Endometrial microvascular endothelial cells (primary cell): ENCODE measurements at regions not wholly inside any gene's neighbourhood (a gene's known extent, or its start where the extent isn't known, plus 50 kb on each side); places are given as distances from the start of the nearest gene placed in this dataset.
"Not testable (repeated sequence)": the region's sequence is repeated elsewhere in the genome, so short reads cannot be mapped to it uniquely, and the experiment has no call there.

Experiments used
- in situ Hi-C: cut with HindIII; loops from 2 replicates; pipeline ENCODE4 v1.10.0; 2017; ENCODE audit warnings: low sequenced_read_pairs, low pct_unique_long_range_greater_than_20kb; ENCODE audit errors: inconsistent ontology term

DNA sequence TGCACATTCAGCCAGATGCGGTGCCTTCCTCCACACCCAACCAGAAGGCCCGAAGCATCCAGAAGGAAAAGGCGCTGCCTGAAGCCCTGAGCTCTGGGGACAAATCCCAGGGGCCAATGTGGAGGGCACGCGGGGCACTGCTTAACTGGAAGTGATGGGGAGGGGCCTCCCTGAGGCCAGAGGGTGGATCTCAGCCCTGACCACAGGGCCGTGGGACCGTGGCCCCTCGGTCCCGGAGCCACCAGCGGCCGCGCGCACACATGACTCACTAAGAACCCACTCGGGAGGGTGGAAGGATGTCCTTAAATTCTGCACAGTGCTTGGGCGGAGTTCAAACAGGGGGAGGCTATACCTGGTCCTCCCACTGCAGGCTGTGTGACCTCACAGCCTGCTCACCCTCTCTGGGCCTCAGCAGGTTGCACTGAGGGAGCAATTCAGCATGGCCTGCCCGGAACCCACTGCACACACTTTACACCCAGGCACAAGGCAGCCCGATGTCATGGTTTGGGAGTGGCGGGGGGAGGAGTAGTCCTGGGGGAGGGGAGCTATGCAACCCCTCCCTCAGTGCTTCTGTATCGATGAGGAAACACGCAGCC lies 89.5 kb downstream of the RFLNA start:
- in situ Hi-C loops, result no loop called here

DNA sequence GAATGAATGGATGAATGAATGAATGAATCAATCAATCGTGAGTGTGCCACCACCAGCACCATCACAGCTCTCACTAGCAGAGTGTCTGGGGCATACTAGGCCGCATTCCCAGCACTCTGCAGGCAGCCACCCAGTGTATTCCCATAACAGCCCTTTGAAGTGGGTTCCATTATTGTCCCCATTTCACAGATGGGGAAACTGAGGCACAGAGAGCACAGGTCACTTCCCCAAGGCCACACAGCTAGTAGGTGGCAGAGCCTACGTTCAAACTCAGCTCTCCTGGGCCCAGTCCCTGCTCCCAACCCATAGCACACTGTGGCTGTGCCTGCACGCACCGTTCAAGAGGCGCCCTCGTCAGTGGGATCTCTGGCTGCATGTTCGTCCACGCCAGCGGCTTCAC lies 88.1 kb downstream of the RFLNA start:
- in situ Hi-C loops, result no loop called here

DNA sequence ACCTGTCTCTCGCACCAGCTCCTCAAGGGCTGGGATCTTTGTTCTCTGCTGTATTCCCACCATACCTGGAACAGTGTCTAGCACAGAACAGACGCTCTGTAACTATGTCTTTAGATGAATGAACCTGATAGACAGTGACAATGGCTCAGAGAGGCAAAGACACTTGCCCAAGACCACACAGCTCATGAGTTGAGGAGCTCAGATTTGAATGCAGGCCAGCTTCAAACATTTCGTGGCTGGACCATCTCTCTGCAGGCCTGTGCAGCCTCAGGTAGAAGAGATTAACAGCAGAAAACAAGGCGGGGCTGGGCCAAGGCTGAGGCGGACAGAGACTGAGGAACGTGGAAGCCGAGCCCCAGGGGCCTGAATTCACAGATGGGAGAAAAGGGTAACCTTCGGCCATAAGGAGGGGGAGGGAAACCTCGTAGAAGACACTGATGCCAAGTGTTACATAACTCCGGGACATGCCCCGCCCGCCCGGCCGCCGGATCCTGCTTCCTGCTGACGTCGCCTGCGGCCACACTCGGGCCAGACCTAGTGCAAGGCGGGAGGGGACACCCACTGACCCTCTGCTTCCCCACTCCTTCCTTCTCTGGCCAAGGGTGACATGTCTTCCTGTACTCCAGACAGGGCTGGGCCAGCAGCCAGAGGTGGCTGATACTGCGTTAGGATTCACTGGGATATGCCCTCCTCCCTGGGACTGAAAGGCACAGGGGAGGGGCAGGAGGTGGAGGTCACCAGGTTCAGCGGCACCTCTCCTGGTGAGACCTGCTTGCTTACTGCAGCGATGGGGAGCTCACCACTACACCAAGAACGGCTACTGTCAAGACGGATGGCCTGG lies 86.8 kb downstream of the RFLNA start:
- in situ Hi-C loops, result no loop called here

DNA sequence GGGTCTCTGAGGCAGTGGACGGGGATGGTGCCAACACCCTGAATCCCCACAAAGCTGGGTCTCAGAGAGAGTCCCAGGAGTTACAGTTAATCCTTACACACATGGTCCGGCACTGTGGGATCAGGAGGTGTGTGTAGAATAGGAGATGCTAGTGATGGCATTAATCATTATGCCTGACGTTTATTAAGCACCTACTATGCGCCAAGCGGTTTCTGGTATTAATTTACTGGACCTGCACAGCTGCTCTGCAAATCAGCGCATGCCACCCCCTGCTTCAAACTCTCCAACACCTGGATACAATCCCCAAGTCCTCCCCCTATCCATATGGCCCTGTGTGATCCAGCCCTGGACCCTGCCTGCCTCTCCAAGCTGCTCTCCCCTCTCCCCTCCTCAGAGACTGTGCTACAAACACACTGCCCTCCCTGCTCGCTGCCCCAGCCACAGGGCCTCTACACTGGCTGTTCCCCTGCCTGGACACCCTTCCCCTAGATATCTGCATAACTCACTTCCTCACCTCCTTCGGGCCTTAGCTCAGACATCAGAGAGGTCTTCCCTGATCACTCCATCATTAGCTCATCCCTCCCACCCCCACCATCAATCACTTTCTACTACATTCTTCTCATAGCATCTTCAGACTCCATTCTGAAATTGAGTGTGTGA lies 86.0 kb downstream of the RFLNA start:
- in situ Hi-C loops, result no loop called here

DNA sequence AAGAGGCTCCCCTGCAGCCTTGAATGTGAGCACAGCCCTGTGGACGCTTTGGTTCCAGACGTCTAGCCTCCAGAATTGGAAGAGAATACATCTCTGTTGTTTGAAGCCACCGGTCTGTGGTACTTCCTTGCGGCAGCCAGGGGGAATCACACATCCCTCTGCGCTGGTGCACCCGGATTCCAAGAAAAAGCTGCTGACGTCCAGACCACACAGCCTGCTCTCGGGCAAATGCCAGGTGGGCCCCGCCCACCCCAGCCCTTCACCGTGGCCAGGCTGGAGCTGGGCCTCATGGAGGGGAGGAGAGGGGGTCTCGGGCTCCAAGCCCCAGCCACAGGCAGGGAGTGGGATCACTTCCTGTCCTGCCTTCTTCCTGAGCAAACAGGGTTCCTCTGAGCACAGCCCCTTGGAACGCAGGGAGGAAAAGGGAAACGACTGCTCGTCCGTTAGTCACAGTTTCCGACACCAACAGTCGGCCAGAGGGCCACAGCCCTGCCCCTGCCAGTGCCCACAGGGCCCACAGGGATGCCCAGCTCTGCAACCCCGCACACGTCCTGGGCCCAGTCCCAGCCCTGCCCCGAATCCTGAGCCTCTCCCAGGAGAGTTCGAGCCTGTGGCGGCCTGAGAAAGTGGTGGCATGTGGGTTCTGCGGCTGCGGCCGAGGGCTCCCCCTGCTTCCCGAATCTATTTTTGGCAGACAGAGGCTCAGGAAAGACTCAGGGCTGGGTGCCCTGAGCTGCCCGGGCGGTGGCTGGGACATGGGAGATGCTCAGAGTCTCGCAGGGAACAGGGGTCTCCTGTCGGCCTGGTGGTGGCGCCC lies 85.3 kb downstream of the RFLNA start:
- in situ Hi-C loops, result no loop called here

DNA sequence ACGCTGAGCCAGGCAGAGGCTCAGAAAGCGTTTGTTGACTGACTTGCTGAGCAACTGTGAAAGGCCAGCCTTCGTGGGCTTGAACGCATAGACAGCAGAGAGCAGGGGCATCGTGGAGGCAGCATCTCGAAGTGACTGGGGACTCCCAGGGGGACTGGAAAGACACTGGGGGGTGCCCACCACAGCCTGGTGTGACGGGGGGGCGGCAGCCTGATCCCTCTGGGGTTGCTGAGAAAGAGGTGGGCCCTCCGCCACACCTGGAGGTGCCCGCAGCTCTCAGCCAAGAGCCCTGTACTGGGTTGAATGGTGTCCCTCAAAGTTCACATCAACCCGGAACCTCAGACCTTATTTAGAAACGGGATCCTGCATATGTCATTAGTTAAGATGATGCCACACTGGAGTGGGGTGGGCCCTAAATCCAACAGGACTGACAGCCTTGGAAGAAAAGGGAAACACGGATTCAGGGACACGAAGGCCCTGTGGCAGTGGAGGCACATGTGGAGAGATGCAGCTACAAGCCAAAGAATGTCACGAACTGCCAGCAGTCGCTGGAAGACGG lies 84.6 kb downstream of the RFLNA start:
- in situ Hi-C loops, result no loop called here

DNA sequence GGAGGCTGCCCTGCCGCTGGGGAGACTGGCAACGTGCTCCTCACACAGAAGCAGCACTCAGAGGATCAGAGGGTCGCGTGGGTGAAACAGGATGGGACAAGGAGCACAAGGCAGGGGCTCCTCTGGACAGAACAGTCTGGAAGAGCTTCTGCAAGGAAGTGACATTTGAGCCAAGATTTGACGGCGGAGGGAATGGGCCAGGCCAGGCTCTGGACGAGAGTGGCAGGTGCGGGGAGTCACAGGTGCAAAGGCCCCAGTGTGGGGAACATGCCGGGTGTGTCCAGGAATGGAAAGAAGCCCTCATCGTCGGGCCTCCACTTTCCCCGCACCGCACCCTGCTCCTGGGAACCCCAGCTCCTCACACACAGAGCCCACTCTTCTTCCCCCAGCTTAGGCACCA lies 84.0 kb downstream of the RFLNA start:
- in situ Hi-C loops, result no loop called here

DNA sequence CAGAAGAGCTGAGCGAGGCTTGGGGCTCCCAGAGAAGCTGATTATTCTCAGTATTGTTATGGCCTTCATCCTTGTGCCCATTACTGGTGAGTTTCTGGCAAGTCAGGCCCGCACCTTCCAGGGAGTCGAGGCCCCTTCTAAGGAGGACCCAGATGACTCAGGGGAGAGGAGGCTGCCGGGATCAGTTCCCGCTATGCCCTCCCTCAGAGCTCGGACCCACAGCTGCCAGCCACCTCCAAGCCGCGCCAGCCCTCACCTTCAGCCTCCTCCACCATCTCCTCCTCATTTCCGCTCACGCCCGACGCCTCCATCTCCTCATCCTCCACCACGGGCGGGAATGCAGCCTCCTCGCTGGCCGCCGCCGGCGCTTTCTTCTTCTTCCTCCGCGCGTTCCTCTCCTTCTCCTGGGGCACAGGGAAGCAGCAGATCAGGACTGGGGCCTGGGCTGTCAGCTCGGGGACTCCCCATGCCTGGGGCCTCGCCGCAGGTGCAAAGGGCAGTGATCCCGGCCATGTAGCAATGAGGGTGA lies 83.2 kb downstream of the RFLNA start:
- in situ Hi-C loops, result no loop called here

DNA sequence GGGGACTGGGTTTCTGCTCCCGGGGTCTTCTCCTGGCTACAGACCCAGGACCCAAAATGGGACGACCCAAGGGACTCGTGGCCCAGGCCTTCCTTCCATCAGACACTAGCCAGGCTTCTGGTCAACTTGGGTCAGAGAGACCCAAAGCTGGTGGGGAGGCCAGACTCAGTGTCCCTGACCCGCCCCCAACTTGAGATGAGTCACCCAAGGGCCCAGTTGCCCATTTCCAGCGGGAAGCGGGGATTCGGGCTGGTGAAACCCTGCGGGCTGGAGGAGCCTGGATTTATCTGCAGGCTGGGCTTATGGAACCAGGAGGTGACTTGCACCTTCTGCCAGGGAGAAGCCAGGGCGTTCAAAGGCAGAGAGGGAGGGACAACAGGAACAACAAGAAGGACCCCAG lies 81.5 kb downstream of the RFLNA start:
- in situ Hi-C loops, result no loop called here

DNA sequence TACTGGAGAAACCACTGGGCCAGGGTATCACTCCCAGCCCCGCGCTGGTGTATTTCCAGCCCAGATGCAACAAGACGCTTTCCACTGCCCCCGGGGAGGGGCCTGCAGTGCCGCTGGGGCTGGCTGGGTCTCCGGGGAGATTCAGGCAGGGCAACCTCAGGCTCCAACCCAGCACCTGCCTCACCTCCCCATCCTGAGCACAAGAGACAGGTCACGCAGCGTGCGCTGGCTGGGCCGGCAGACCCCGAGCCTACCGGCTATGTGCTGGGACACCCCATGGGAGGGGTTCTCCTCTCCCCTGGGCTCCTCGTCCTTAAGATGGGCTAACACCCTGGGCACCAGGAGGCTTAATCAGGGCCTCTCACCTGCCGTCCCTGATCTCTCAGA lies 80.9 kb downstream of the RFLNA start:
- in situ Hi-C loops, result no loop called here

DNA sequence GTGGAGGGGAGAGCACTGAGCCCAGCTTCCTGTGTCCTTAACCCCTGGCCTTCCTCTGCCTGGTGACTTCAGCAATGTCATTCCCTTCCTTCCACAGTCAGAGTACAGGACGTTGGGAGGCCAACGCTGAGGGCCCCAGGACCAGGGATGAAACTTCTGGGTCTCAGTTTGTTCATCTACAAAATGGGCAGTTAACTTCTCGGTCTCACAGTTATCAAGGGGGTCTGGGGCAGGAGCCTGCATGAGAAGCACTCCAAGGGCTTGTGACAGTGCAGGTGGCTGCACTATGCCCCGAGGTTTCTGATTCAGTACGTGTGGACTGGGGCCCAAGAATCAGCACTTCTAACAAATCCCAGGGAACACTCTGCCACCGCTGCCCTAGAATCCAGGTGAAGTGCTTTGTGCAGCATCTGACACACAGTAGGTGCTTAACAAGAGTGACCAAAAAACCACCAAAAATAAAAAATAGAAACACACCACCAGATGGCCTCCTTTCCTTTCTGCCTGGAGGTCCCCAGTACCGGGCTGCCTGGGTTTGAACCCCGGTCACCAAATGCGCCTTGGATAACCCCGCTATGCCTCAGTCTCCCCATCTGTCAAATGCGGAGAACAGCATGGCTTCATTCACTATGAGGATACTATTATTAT lies 80.4 kb downstream of the RFLNA start:
- in situ Hi-C loops, result no loop called here

DNA sequence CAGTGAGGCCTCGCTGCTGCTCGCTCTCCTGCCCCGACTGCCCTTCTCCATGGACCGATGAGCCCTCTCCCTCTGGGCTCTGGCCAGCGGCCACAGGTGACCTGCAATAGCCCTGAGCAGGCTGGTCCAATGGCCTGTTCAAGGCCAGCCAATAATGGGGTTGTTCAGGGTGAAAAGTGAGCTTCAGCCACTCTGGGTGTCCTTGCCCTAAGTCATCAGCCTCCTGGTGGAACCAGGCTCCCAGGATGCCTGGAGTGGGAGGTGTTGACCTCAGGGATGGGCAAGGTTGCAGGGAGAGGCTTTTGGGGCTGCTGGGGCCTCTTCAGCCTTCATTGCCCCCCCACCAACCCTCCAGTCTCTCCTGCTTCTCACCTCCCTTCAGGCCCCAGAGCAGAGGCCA lies 79.7 kb downstream of the RFLNA start:
- in situ Hi-C loops, result no loop called here

DNA sequence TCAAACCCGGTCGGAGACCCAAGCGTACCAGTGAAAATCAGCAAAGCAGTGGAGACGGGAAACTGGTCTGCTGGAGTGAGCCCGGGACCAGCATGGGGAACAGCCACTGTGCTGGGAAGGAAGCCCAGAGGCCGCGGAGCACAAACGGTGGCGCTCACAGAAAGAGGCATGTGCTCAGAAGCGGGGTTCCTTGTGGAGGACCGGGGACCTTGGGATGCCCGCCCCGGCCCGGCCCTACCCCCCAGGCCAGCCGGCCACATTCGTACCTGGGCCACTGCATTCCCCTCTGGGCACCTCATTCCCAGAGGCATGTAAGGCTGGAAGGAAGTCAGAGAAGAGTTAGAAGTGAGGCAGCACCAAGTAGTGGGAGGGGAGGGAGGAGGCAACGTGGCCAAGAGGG lies 79.3 kb downstream of the RFLNA start:
- in situ Hi-C loops, result no loop called here

DNA sequence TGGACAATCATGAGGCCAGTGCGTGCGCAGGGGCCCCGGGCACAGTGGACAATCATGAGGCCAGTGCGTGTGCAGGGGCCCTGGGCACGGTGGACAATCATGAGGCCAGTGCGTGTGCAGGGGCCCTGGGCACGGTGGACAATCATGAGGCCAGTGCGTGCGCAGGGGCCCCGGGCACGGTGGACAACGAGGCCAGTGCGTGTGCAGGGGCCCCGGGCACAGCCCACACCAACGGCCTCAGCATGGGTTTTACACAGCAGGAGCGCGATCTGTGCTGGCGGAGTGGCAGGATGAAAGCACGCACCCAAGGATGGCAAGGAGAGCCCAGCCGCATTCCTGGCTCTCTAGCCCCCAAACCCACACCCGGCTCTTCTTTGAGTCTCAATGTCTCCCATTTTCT lies 78.8 kb downstream of the RFLNA start:
- in situ Hi-C loops, result not testable (repeated sequence)

DNA sequence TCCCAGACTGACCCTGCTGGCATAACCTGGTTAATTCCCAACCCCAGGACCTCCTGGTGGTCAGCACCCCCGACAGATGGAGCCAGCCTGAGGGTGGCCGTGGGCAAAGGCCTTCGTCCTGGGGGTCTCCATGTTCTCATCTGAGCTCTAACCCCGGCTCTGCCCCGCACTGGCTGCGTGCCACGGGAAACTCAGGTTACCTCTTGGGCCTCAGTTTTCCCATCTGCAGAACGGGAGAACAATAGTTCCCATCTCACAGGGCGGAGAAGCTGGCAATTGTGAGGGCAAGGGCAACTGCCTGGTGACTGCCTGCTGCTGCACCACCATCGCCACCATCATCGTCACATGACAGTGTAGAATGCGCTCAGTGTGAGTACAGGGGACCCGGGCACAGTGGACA lies 77.9 kb downstream of the RFLNA start:
- in situ Hi-C loops, result no loop called here

DNA sequence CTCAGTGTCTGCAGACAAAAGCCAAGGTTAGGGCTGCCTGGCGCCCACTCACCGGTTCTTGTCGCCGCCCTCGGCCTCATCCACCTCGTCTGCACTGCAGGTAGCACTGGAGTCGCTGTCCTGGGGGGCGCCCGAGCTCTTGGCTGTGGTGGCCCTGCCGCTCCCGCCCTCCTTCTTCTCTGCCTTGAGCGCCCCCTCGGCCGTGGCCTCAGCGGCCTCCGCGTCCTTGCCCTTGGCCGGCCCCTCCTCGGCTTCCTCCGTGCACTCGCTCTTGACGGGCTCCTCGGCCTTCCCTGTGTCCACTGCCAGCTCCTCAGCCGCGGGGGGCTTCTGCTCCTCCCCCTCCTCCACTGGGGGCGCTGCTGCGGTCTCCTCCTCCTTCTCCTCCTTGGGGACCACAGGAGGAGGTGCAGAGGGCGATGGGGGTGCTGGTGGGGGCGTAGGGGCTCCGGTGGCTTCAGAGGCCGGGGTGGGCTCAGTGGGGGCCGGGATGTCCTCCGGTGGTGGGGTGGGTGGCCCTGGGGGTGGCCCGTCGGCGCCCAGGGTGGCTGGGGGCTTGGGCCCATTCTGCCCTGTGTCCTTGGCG lies 77.2 kb downstream of the RFLNA start:
- in situ Hi-C loops, result no loop called here

DNA sequence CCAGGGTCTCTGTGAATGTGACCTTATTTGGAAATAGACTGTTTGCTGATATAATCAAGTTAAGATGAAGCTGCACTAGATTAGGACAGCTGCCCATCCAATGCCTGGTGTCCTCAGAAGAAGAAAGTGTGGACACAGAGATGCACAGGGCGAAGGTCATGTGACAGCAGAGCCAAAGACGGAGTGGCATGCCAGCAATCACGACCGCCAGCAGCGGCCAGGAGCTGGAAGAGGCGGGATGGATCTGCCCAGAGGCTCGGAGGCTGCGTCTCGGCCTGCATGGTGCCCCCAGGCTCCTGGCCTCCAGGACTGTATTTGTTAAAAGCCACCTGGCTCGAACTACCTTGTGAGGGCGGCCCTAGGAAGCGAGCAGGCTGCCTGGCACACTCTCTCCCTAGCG lies 76.5 kb downstream of the RFLNA start:
- in situ Hi-C loops, result no loop called here

DNA sequence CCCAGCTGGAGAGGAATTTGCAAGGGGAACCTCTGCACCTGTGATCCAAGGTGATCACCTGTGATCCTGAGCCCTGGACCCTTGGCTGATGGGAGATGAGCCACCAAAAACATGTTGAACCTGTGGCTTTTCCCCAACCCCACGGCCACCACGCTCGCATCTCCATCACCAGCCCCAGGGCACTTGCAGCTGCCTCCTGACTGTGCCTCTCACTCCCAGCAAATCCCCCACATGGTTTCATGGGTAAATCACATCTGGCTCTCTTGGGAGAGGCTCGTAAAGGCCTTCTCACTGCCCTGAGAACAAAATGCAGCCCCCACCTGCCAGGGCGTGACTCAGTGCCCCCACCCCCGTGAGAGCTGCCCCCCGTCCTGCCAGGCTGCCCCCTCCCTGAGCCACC lies 76.0 kb downstream of the RFLNA start:
- in situ Hi-C loops, result no loop called here
